Progenitor cell of endocrine pancreas (in vitro differentiated cells): ENCODE measurements at regions not wholly inside any gene's neighbourhood (a gene's known extent, or its start where the extent isn't known, plus 50 kb on each side); places are given as distances from the start of the nearest gene placed in this dataset.

Experiments
- DNase-seq: peaks from one replicate; pipeline ENCODE4 v3.0.0; 2021; ENCODE audit warnings: low spot score; ENCODE audit not compliant: unreplicated experiment
- H3K27ac Mint-ChIP-seq: 2 replicates; pipeline ENCODE4 v1.8.0; 2021; ENCODE audit warnings: mild to moderate bottlenecking, moderate library complexity, mixed read lengths
- H3K27me3 Mint-ChIP-seq: 2 replicates; pipeline ENCODE4 v1.8.0; 2021; ENCODE audit warnings: mixed read lengths
- H3K36me3 Mint-ChIP-seq: 2 replicates; pipeline ENCODE4 v1.8.0; 2022; ENCODE audit warnings: mixed read lengths; ENCODE audit not compliant: insufficient read depth
- H3K4me1 Mint-ChIP-seq: 2 replicates; pipeline ENCODE4 v1.8.0; 2021; ENCODE audit warnings: low read depth, mixed read lengths
- H3K4me3 Mint-ChIP-seq: 2 replicates; pipeline ENCODE4 v1.8.0; 2021; ENCODE audit warnings: low read depth, mild to moderate bottlenecking, moderate library complexity, mixed read lengths
- H3K9me3 Mint-ChIP-seq: 2 replicates; pipeline ENCODE4 v1.8.0; 2021; ENCODE audit warnings: low read depth, mixed read lengths
- CTCF ChIP-seq: fragments of 200-600 bp; sonication (generic); IDR thresholded peaks from one replicate; pipeline ENCODE4 v1.5.0; 2021; ENCODE audit warnings: antibody characterized with exemption, mild to moderate bottlenecking; ENCODE audit not compliant: unreplicated experiment

GRCh38 chr17:77503916-77504651 is 363.3 kb downstream of the SEC14L1 start:
- no peak for TF ChIP-seq CTCF
- Mint-ChIP-seq H3K4me1 (no peaks in the 10 kb centered on the region), H3K4me3 (no peak overlapping the region), H3K9me3 (no peaks in the 10 kb centered on the region), H3K27ac (no peak overlapping the region), H3K27me3 (no peaks in the 10 kb centered on the region), H3K36me3 (peaks cover 12% of the 10 kb centered on the region)
- no peak for DNase-seq

GRCh38 chr17:77504652-77505155 is 363.9 kb downstream of the SEC14L1 start:
- Mint-ChIP-seq H3K36me3 (peaks cover 7% of the 10 kb centered on the region), H3K27ac (no peak overlapping the region), H3K9me3 (no peaks in the 10 kb centered on the region), H3K4me3 (no peak overlapping the region), H3K4me1 (no peaks in the 10 kb centered on the region), H3K27me3 (no peaks in the 10 kb centered on the region)
- DNase-seq: no peak
- TF ChIP-seq CTCF: no peak

- Mint-ChIP-seq H3K4me1 (no peaks in the 10 kb centered on the region), H3K4me3 (no peak overlapping the region), H3K9me3 (no peaks in the 10 kb centered on the region), H3K36me3 (peaks cover 6% of the 10 kb centered on the region), H3K27me3 (no peaks in the 10 kb centered on the region), H3K27ac (no peak overlapping the region)
- TF ChIP-seq CTCF: no peak
- DNase-seq: no peak
Observed at GRCh38 chr17:77505181-77505639, 364.4 kb downstream of the SEC14L1 start.

GRCh38 chr17:77506371-77506991 is 365.7 kb downstream of the SEC14L1 start:
- no peaks in the 10 kb centered on the region for H3K4me1 Mint-ChIP-seq
- no peak for TF ChIP-seq CTCF
- no peak overlapping the region for H3K4me3 Mint-ChIP-seq
- H3K27ac Mint-ChIP-seq: no peak overlapping the region
- H3K27me3 Mint-ChIP-seq: no peaks in the 10 kb centered on the region
- H3K9me3 Mint-ChIP-seq: peaks cover 3% of the 10 kb centered on the region
- H3K36me3 Mint-ChIP-seq: peaks cover 2% of the 10 kb centered on the region
- no peak for DNase-seq

- Mint-ChIP-seq H3K4me1 (no peaks in the 10 kb centered on the region), H3K27me3 (no peaks in the 10 kb centered on the region), H3K4me3 (no peak overlapping the region), H3K27ac (no peak overlapping the region), H3K9me3 (peaks cover 8% of the 10 kb centered on the region), H3K36me3 (no peaks in the 10 kb centered on the region)
- TF ChIP-seq CTCF: no peak
- no peak for DNase-seq
Observed at GRCh38 chr17:77507111-77507885, 366.5 kb downstream of the SEC14L1 start.
